K562 (cell line): ENCODE measurements at regions not wholly inside any gene's neighbourhood (a gene's known extent, or its start where the extent isn't known, plus 50 kb on each side); places are given as distances from the start of the nearest gene placed in this dataset.

Experiments used
- ATF1 ChIP-seq, 2 experiments: fragments of 450-650 bp in 1 of 2; IDR thresholded peaks; 2 replicates each; pipeline ENCODE4 v1.6.1; 2016; ENCODE audit warnings: missing compliant biosample characterization in 1 of 2, missing genetic modification characterization in 1 of 2
- CEBPG ChIP-seq, 3 experiments: fragments of 200-800 bp in 1 of 3; sonication (Bioruptor generic) in 1 of 3; sonication (generic) in 1 of 3; formaldehyde crosslinking in 1 of 3; IDR thresholded peaks in 2 of 3; conservative IDR thresholded peaks in 1 of 3; 2 replicates each; pipeline versions ENCODE4 v1.6.1 to v1.8.0; 2016 to 2022; ENCODE audit warnings: missing compliant biosample characterization in 2 of 3, missing genetic modification characterization in 2 of 3, mild to moderate bottlenecking in 1 of 3, missing genetic modification reagents in 1 of 3
- MYNN ChIP-seq, 2 experiments: sonication (generic); formaldehyde crosslinking in 1 of 2; IDR thresholded peaks; 2 replicates each; pipeline versions ENCODE4 v1.5.0 to v1.6.1; 2016 to 2020; ENCODE audit warnings: antibody characterized with exemption in 1 of 2, missing genetic modification reagents in 1 of 2
- PHB2 ChIP-seq: fragments of 450-650 bp; IDR thresholded peaks from 2 replicates; pipeline ENCODE4 v1.6.1; 2017; ENCODE audit warnings: low read depth
- POLR2H ChIP-seq: IDR thresholded peaks from 2 replicates; pipeline ENCODE4 v1.6.1; 2016; ENCODE audit warnings: missing genetic modification characterization, low read depth, mild to moderate bottlenecking, control low read depth, missing compliant biosample characterization, moderate library complexity
- SOX6 ChIP-seq: fragments of 450-650 bp; IDR thresholded peaks from 2 replicates; pipeline ENCODE4 v1.6.1; 2014; ENCODE audit warnings: mild to moderate bottlenecking
- U2AF1 ChIP-seq: fragments of 200-400 bp; formaldehyde crosslinking; optimal IDR thresholded peaks from 2 replicates; pipeline ENCODE3; 2017; ENCODE audit warnings: mild to moderate bottlenecking, low read depth, low read length, moderate library complexity
- ZBTB7A ChIP-seq: IDR thresholded peaks from 2 replicates; pipeline ENCODE4 v1.6.1; 2011; ENCODE audit warnings: low read depth, mild to moderate bottlenecking, low read length, moderate library complexity, borderline replicate concordance; ENCODE audit not compliant: control insufficient read depth
- TF ChIP-seq, protein P1 (sequence below), 3 experiments: fragments of 200-800 bp in 1 of 3; fragments of 250-450 bp in 1 of 3; fragments of 450-650 bp in 1 of 3; sonication (Bioruptor Pico) in 1 of 3; sonication (Bioruptor generic) in 1 of 3; formaldehyde crosslinking in 1 of 3; IDR thresholded peaks; 2 replicates each; pipeline versions ENCODE4 v1.6.1 to v1.8.0; 2016 to 2022; ENCODE audit warnings: mild to moderate bottlenecking in 2 of 3, missing genetic modification characterization in 2 of 3, missing compliant biosample characterization in 1 of 3, moderate library complexity in 1 of 3
- TF ChIP-seq, protein P2 (sequence below): fragments of 250-450 bp; sonication (Bioruptor Pico); IDR thresholded peaks from 2 replicates; pipeline ENCODE4 v1.9.0; 2021; ENCODE audit warnings: mild to moderate bottlenecking, inconsistent platforms
- TF ChIP-seq, protein P3 (sequence below): fragments of 250-450 bp; sonication (Bioruptor Pico); IDR thresholded peaks from 2 replicates; pipeline ENCODE4 v1.5.0; 2021; ENCODE audit warnings: mild to moderate bottlenecking, moderate library complexity
- TF ChIP-seq, protein P4 (sequence below): fragments of 450-650 bp; IDR thresholded peaks from 2 replicates; pipeline ENCODE4 v1.7.1; 2018; ENCODE audit warnings: mild to moderate bottlenecking, low read depth; ENCODE audit not compliant: partially characterized antibody

DNA sequence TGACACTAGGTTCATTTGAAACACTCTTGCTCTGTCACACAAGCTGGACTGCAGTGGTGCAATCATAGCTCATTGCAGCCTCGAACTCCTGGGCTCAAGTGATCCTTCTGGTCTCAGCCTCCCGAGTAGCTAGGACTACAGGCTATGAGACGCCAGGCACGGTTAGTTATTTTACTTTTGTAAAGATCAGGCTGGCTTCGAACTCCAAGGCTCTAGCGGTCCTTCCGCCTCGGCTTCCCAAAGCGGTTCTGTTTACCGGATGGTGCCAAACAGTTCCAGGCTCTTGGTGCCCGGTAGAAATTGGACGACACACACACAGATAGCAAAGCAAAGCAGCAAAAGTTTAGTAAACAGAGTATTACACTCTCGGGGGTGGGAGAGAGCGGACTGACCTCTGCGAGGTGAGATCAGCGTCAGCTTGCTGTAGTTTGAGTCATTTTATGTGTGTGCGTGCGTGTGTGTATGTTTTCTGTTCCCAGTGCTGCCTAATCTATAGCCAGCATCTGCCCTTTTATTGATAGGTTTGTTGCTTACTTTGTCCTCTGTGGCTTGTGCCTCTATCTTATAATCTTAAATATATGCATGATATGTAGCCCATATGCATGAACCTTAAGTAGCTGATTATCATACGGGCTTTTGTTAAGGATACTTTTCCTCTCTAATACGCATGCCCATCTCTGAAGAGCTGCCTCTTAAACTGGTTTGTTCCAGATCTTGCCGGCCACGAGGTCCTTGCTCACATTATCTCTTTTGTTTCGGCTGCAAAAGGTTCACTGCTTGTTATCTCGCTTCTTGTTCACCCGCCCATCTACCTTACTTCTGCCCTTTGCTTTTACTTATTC is 75.2 kb downstream of the OR2B2 start (continued):
- TF ChIP-seq, protein P1, sequence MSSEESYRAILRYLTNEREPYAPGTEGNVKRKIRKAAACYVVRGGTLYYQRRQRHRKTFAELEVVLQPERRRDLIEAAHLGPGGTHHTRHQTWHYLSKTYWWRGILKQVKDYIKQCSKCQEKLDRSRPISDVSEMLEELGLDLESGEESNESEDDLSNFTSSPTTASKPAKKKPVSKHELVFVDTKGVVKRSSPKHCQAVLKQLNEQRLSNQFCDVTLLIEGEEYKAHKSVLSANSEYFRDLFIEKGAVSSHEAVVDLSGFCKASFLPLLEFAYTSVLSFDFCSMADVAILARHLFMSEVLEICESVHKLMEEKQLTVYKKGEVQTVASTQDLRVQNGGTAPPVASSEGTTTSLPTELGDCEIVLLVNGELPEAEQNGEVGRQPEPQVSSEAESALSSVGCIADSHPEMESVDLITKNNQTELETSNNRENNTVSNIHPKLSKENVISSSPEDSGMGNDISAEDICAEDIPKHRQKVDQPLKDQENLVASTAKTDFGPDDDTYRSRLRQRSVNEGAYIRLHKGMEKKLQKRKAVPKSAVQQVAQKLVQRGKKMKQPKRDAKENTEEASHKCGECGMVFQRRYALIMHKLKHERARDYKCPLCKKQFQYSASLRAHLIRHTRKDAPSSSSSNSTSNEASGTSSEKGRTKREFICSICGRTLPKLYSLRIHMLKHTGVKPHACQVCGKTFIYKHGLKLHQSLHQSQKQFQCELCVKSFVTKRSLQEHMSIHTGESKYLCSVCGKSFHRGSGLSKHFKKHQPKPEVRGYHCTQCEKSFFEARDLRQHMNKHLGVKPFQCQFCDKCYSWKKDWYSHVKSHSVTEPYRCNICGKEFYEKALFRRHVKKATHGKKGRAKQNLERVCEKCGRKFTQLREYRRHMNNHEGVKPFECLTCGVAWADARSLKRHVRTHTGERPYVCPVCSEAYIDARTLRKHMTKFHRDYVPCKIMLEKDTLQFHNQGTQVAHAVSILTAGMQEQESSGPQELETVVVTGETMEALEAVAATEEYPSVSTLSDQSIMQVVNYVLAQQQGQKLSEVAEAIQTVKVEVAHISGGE (CRISPR knock-in tag; IDR thresholded peaks at IDR 0.05) = peak in 1 of 3 experiments; percentile 95; a peak in 2 of 6 replicates
- TF ChIP-seq POLR2H (tag) (peak; percentile 94), U2AF1 (peak; percentile 9), CEBPG (CRISPR knock-in tag; IDR thresholded peaks at IDR 0.05) (peak; percentile 86), CEBPG (tag; conservative IDR thresholded peaks at IDR 0.05 in 1 of 2, IDR thresholded peaks at IDR 0.05 in 1 of 2) (peak; percentile 72 to 85), ZBTB7A (no peak), PHB2 (no peak), ATF1 (CRISPR knock-in tag; IDR thresholded peaks at IDR 0.05) (no peak), ATF1 (tag; IDR thresholded peaks at IDR 0.05) (peak; percentile 83), MYNN (IDR thresholded peaks at IDR 0.05) (peak; percentile 49; the same call in 1 of the 2 replicates), MYNN (CRISPR knock-in tag; IDR thresholded peaks at IDR 0.05) (no peak), SOX6 (peak; percentile 99)
- TF ChIP-seq, protein P2, sequence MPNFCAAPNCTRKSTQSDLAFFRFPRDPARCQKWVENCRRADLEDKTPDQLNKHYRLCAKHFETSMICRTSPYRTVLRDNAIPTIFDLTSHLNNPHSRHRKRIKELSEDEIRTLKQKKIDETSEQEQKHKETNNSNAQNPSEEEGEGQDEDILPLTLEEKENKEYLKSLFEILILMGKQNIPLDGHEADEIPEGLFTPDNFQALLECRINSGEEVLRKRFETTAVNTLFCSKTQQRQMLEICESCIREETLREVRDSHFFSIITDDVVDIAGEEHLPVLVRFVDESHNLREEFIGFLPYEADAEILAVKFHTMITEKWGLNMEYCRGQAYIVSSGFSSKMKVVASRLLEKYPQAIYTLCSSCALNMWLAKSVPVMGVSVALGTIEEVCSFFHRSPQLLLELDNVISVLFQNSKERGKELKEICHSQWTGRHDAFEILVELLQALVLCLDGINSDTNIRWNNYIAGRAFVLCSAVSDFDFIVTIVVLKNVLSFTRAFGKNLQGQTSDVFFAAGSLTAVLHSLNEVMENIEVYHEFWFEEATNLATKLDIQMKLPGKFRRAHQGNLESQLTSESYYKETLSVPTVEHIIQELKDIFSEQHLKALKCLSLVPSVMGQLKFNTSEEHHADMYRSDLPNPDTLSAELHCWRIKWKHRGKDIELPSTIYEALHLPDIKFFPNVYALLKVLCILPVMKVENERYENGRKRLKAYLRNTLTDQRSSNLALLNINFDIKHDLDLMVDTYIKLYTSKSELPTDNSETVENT (CRISPR knock-in tag) = 0 out of 2 replicates have a peak, but pooled peaks have one; percentile 54
- TF ChIP-seq, protein P3, sequence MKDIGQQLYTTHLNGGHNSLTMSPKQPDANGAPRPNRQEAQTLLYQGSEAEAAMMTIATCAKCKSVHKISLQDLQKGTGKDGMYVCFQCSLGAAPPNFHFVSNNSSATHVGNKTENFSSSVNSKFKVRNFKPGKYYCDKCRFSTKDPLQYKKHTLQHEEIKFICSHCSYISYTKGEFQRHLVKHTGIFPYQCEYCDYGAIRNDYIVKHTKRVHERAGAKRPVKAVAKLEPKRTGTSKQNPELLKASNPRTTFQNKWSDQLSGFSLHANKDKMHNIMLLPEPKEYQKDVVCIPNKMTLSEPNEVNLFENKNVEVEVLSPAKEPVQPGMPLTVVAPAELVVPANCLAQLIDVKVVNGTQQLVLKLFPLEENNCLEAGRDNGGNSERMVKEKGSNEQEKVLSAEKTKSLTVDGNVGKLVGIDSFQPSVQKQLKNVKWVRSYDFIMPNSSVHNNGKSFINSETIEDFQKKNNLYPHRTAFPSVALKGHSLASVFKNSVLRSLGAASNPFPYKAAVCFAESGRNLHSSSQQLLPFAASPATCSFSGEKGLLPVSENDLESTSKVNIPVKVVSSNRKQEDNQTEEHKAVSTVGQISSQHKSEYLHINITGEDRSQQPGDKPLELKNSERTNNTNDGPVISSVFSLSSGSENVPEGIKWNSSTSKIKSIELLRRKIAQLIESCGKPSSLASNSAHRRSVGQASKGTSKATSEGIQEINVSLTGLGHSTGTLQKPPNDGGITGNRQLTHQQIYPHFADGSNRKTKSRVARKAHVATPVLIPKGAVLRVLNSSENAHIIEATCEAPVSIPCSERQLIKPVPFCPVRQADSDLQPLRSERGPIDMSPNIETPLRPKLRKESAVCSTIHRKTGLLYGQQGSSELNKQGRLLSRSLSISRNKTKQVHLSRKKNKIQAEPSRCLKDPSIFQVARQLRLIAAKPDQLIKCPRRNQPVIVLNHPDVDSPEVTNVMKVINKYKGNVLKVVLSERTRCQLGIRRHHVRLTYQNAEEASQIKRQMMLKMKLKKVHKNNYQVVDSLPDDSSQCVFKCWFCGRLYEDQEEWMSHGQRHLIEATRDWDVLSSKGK (CRISPR knock-in tag) = peak; percentile 80; the same call in 1 of the 2 replicates
- TF ChIP-seq, protein P4, sequence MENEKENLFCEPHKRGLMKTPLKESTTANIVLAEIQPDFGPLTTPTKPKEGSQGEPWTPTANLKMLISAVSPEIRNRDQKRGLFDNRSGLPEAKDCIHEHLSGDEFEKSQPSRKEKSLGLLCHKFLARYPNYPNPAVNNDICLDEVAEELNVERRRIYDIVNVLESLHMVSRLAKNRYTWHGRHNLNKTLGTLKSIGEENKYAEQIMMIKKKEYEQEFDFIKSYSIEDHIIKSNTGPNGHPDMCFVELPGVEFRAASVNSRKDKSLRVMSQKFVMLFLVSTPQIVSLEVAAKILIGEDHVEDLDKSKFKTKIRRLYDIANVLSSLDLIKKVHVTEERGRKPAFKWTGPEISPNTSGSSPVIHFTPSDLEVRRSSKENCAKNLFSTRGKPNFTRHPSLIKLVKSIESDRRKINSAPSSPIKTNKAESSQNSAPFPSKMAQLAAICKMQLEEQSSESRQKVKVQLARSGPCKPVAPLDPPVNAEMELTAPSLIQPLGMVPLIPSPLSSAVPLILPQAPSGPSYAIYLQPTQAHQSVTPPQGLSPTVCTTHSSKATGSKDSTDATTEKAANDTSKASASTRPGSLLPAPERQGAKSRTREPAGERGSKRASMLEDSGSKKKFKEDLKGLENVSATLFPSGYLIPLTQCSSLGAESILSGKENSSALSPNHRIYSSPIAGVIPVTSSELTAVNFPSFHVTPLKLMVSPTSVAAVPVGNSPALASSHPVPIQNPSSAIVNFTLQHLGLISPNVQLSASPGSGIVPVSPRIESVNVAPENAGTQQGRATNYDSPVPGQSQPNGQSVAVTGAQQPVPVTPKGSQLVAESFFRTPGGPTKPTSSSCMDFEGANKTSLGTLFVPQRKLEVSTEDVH = no peak
